ENCODE measurements at regions not wholly inside any gene's neighbourhood (a gene's known extent, or its start where the extent isn't known, plus 50 kb on each side); places are given as distances from the start of the nearest gene placed in this dataset.

DNA sequence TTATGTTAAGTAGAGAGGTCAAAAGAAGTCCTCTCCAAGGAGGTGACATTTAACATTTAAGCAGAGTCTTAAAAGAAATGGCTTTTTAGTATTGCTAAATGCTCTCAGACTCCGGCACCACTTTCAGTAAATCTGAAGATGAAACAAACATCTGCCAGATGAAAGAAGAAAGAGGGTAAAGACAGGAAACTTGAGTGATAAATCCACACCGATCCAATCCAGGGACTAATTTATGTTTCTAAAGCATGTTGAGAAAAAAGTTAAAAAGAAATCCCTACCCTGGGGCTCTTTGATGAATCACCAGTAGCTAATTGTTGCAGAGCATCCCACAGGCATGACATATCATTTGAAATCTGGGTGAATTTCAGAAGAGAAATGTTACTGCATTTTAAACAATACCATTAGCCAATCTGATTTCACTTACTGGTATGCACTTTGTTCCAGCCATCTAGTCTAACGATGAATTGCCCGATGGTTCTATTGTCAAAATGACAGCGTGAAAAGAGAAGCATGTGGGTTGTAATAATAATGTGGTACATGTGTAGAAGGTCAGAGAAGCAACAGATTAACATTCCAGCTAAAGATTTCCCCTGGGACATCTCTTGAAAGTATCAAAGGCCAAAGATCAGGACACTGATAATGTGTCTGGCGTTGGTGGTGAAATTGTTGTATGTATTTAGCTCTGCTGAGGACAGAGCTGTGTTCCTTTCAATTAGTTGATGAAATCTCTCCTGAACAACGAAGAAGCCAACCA, 485.7 kb downstream of the CSNK1G3 start:
- TF ChIP-seq CTCF (IDR thresholded peaks at IDR 0.05): no peak
- DNase-seq (no peak), ATAC-seq (no peak)
- intact Hi-C loops (cut with micrococcal nuclease): no loop called here
- Mint-ChIP-seq H3K36me3 (ENCODE audit: low read depth) (no peaks in the 10 kb centered on the region), H3K27me3 (no peaks in the 10 kb centered on the region), H3K27ac (no peak overlapping the region), H3K4me1 (ENCODE audit: low read depth) (no peaks in the 10 kb centered on the region), H3K9me3 (no peaks in the 10 kb centered on the region), H3K4me3 (no peak overlapping the region)
- ChIA-PET POLR2A (no interaction called here), CTCF (no interaction called here)

- POLR2A ChIA-PET: no interaction called here
- no peak for TF ChIP-seq CTCF (IDR thresholded peaks at IDR 0.05)
- Mint-ChIP-seq H3K4me3 (no peak overlapping the region), H3K9me3 (no peaks in the 10 kb centered on the region), H3K27ac (no peak overlapping the region), H3K27me3 (no peaks in the 10 kb centered on the region), H3K36me3 (ENCODE audit: low read depth) (no peaks in the 10 kb centered on the region), H3K4me1 (ENCODE audit: low read depth) (no peaks in the 10 kb centered on the region)
- intact Hi-C loops (cut with micrococcal nuclease): no loop called here
- ATAC-seq (no peak), DNase-seq (no peak)
- CTCF ChIA-PET: no interaction called here
Measured at GRCh38 chr5:123997064-123997461, 485.1 kb downstream of the CSNK1G3 start.

DNA sequence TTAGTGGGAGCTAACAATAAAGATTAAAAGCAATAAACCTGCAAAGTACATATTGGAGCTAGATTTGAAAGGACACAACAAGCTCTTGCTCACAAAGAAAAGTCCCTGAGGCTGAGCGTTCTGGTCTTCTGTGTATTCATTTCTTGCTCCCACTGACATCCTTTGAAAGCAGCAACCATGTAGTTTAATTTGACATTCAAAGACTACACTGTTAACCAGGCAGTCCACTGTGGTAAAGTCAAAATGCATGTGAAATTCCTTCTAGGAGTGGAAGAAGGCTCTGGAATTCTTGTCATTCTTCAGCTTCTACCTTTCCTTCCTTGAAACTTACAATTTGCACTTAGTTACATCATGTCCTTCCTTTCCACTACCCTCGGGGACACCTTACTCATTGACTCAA, 480.7 kb downstream of the CSNK1G3 start:
- intact Hi-C loops (cut with micrococcal nuclease): no loop called here
- no peak for TF ChIP-seq CTCF (IDR thresholded peaks at IDR 0.05)
- ChIA-PET CTCF (no interaction called here), POLR2A (no interaction called here)
- Mint-ChIP-seq H3K4me1 (ENCODE audit: low read depth) (no peaks in the 10 kb centered on the region), H3K9me3 (no peaks in the 10 kb centered on the region), H3K27ac (no peak overlapping the region), H3K36me3 (ENCODE audit: low read depth) (no peaks in the 10 kb centered on the region), H3K27me3 (no peaks in the 10 kb centered on the region), H3K4me3 (no peak overlapping the region)
- ATAC-seq: no peak
- DNase-seq: no peak

DNA sequence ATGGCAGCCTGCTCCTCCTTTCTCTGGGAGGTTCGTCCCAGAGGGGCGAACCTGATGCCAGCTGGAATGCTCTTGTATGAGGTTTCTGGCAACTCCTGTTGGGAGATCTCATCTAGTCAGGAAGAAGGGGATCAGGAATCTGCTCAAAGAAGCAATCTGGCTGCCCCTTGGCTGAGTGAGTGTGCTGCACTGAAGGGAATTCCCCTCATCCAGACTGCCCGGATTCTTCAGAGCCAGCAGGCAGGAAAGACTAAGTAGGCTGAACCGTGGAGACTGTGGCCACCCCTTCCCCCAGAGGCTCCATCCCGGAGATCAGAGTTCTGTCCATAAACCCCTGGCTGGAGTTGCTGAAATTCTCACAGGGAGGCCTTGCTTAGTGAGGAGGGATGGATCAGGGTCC, 476.0 kb downstream of the CSNK1G3 start:
- DNase-seq: no peak
- intact Hi-C loops (cut with micrococcal nuclease): no loop called here

More for the DNA sequence above, 476.0 kb downstream of the CSNK1G3 start:
- no peaks in the 10 kb centered on the region for H3K4me1 Mint-ChIP-seq (ENCODE audit: low read depth)
- no peak for ATAC-seq
- H3K36me3 Mint-ChIP-seq (ENCODE audit: low read depth): no peaks in the 10 kb centered on the region
- no peak for TF ChIP-seq CTCF (IDR thresholded peaks at IDR 0.05)
- no peaks in the 10 kb centered on the region for H3K27me3 Mint-ChIP-seq
- no peak overlapping the region for H3K4me3 Mint-ChIP-seq
- H3K27ac Mint-ChIP-seq: no peak overlapping the region
- ChIA-PET CTCF (no interaction called here), POLR2A (no interaction called here)
- H3K9me3 Mint-ChIP-seq: peaks cover 1% of the 10 kb centered on the region
